GM11168 (cell line): ENCODE measurements at regions not wholly inside any gene's neighbourhood (a gene's known extent, or its start where the extent isn't known, plus 50 kb on each side); places are given as distances from the start of the nearest gene placed in this dataset.

Experiments
- in situ Hi-C: fragments of 300-500 bp; cut with MboI; formaldehyde crosslinking; loops from one replicate; pipeline ENCODE4 v1.12.0; 2022; ENCODE audit warnings: low sequenced_read_pairs; ENCODE audit not compliant: unreplicated experiment

- in situ Hi-C loops: loop anchor here (10.0 kb wide), 1 partner anchor 1235 kb away; no protein-coding TSS in a partner anchor
Observed at GRCh38 chrX:149280011-149280410, 225.1 kb downstream of the IDS start.

GRCh38 chrX:149275836-149276235, 229.3 kb downstream of the IDS start:
- in situ Hi-C loops: no loop called here

- in situ Hi-C loops: no loop called here
Observed at GRCh38 chrX:149274516-149275105, 230.5 kb downstream of the IDS start.

- in situ Hi-C loops: no loop called here
Observed at GRCh38 chrX:149272690-149273463, 232.2 kb downstream of the IDS start.

GRCh38 chrX:149267878-149268813, 237.0 kb downstream of the IDS start:
- in situ Hi-C loops: no loop called here

GRCh38 chrX:149262086-149262485, 243.0 kb downstream of the IDS start:
- in situ Hi-C loops: no loop called here

GRCh38 chrX:149259241-149259640, 245.9 kb downstream of the IDS start:
- in situ Hi-C loops: no loop called here

GRCh38 chrX:149255860-149256259, 249.2 kb downstream of the IDS start:
- in situ Hi-C loops: no loop called here

GRCh38 chrX:149248073-149248625, 257.0 kb downstream of the IDS start:
- in situ Hi-C loops: no loop called here

GRCh38 chrX:149230689-149231088, 274.4 kb downstream of the IDS start:
- in situ Hi-C loops: no loop called here

GRCh38 chrX:149223854-149224253, 281.3 kb downstream of the IDS start:
- in situ Hi-C loops: no loop called here

GRCh38 chrX:149222040-149222439, 283.1 kb downstream of the IDS start:
- in situ Hi-C loops: no loop called here

GRCh38 chrX:149221230-149221629, 283.9 kb downstream of the IDS start:
- in situ Hi-C loops: no loop called here

- in situ Hi-C loops: no loop called here
Observed at GRCh38 chrX:149213264-149213663, 291.8 kb downstream of the IDS start.

GRCh38 chrX:149208307-149208706, 296.8 kb downstream of the IDS start:
- in situ Hi-C loops: no loop called here

- in situ Hi-C loops: no loop called here
Observed at GRCh38 chrX:149207518-149207917, 297.6 kb downstream of the IDS start.

- in situ Hi-C loops: no loop called here
Observed at GRCh38 chrX:149205937-149206336, 299.2 kb downstream of the IDS start.

- in situ Hi-C loops: no loop called here
Observed at GRCh38 chrX:149205081-149205480, 300.0 kb downstream of the IDS start.

- in situ Hi-C loops: no loop called here
Observed at GRCh38 chrX:149199734-149200133, 305.4 kb downstream of the IDS start.

GRCh38 chrX:149198980-149199732, 305.9 kb downstream of the IDS start:
- in situ Hi-C loops: no loop called here
